ENCODE measurements at regions not wholly inside any gene's neighbourhood (a gene's known extent, or its start where the extent isn't known, plus 50 kb on each side); places are given as distances from the start of the nearest gene placed in this dataset.

GRCh38 chr5:54835647-54836046, 149.7 kb downstream of the ESM1 start:
- DNase-seq = no peak
- no peaks in the 10 kb centered on the region for H3K27me3 ChIP-seq
- H3K9me3 ChIP-seq = no peaks in the 10 kb centered on the region
- H3K4me1 ChIP-seq = no peaks in the 10 kb centered on the region
- TF ChIP-seq, protein P1, sequence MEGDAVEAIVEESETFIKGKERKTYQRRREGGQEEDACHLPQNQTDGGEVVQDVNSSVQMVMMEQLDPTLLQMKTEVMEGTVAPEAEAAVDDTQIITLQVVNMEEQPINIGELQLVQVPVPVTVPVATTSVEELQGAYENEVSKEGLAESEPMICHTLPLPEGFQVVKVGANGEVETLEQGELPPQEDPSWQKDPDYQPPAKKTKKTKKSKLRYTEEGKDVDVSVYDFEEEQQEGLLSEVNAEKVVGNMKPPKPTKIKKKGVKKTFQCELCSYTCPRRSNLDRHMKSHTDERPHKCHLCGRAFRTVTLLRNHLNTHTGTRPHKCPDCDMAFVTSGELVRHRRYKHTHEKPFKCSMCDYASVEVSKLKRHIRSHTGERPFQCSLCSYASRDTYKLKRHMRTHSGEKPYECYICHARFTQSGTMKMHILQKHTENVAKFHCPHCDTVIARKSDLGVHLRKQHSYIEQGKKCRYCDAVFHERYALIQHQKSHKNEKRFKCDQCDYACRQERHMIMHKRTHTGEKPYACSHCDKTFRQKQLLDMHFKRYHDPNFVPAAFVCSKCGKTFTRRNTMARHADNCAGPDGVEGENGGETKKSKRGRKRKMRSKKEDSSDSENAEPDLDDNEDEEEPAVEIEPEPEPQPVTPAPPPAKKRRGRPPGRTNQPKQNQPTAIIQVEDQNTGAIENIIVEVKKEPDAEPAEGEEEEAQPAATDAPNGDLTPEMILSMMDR (IDR thresholded peaks at IDR 0.05) = no peak
- no peak for TF ChIP-seq POLR2A (IDR thresholded peaks at IDR 0.05)
- H3K27ac ChIP-seq = no peak overlapping the region
- H3K36me3 ChIP-seq = no peaks in the 10 kb centered on the region
- no peak overlapping the region for H3K4me3 ChIP-seq

DNA sequence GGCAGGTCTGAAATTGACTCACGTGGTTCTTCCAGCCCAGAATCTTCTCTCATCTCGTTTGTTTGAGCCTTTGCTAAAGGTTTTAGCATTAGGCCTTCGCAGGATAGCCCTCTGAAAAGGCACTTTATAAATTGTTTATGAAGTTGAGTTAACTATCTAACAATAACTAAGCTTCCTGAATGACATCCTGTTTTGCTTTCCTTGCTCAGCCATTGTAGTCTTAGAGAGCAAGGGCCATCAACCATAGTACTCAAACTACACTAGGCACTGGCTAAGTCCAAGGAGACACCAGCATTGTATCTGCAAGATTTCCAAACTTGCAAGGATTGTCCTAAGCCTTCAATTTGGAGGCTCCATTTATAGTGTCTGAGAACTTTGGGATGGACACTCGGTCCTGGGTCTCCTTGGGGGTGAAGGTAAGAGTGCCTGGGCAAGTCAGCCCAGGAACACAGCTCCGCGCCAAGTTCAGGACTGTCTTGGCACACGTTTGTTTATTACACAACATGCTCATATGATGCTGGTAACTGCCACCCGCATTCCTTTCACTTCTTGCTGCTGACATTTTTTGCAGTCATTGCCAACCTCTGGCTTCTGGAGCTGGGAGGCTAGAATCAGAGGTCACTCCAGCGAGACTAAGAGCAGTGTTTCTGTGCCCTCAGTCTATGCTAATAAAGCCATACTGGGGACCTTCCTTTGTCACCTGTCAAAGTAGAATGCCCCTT, 151.1 kb downstream of the ESM1 start:
- Histone ChIP-seq H3K9me3 (no peaks in the 10 kb centered on the region), H3K27ac (no peak overlapping the region), H3K4me1 (no peaks in the 10 kb centered on the region), H3K27me3 (no peaks in the 10 kb centered on the region), H3K4me3 (no peak overlapping the region), H3K36me3 (no peaks in the 10 kb centered on the region)
- TF ChIP-seq, protein P1 (IDR thresholded peaks at IDR 0.05) = no peak
- no peak for TF ChIP-seq POLR2A (IDR thresholded peaks at IDR 0.05)
- DNase-seq = no peak

DNA sequence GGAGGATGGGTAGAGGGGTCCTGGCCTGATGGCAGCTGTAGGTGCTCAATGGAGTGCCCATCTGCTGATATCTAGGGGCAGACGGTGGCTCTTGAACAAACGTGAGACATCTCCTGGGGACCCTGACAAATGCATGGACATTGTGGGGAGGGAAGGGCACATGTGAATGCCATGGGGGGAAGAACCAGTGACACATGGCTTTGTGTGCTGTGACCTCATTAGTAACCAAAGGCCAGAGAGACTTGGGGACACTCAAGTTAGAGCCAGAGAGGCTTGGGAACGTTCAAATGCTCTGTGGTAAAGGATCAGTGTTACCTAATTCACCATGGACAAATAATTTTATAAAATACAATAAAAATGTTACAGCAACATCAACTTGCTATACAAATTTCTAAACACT, 151.8 kb downstream of the ESM1 start:
- H3K27me3 ChIP-seq = no peaks in the 10 kb centered on the region
- H3K36me3 ChIP-seq = no peaks in the 10 kb centered on the region
- TF ChIP-seq, protein P1 (IDR thresholded peaks at IDR 0.05) = no peak
- TF ChIP-seq POLR2A (IDR thresholded peaks at IDR 0.05) = no peak
- no peak overlapping the region for H3K4me3 ChIP-seq
- no peaks in the 10 kb centered on the region for H3K4me1 ChIP-seq
- no peak overlapping the region for H3K27ac ChIP-seq
- no peaks in the 10 kb centered on the region for H3K9me3 ChIP-seq
- DNase-seq = no peak

DNA sequence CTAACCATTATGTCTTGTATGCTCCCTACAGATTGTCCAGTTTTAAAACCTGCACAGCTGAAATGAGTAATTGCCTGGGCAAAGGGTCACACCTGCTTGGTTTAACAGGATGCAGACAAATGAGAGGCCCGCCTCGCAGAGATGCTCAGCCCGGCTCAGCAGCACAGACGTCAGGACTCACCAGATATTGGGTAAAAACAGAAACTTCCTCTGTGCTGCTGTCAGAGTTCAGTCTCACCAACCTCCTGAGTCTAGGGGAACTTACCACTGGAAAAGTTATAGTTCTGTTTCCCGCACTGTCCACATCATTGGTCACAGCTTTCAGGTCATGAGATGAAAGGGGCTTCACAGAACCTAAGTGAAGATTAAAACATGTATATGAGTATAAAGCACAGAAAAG, 152.5 kb downstream of the ESM1 start:
- H3K4me3 ChIP-seq = no peak overlapping the region
- no peak for TF ChIP-seq POLR2A (IDR thresholded peaks at IDR 0.05)
- TF ChIP-seq, protein P1 (IDR thresholded peaks at IDR 0.05) = no peak
- no peaks in the 10 kb centered on the region for H3K9me3 ChIP-seq
- DNase-seq = peak in 2 of 3 donors; percentile 48 to 57
- no peak overlapping the region for H3K27ac ChIP-seq
- H3K4me1 ChIP-seq = no peaks in the 10 kb centered on the region
- no peaks in the 10 kb centered on the region for H3K27me3 ChIP-seq
- H3K36me3 ChIP-seq = no peaks in the 10 kb centered on the region

GRCh38 chr5:54832045-54832444, 153.3 kb downstream of the ESM1 start:
- Histone ChIP-seq H3K27ac (no peak overlapping the region), H3K4me3 (no peak overlapping the region), H3K4me1 (no peaks in the 10 kb centered on the region), H3K36me3 (no peaks in the 10 kb centered on the region), H3K27me3 (no peaks in the 10 kb centered on the region), H3K9me3 (no peaks in the 10 kb centered on the region)
- TF ChIP-seq, protein P1 (IDR thresholded peaks at IDR 0.05) = no peak
- no peak for TF ChIP-seq POLR2A (IDR thresholded peaks at IDR 0.05)
- DNase-seq = no peak

Measured in Peyer's patch (tissue), 4 donors.